Activated naive CD8-positive, alpha-beta T cell treated with anti-CD3 and anti-CD28 coated beads, Interleukin-2, amount 50 U/mL, for 24 hours (primary cell): ENCODE measurements at regions not wholly inside any gene's neighbourhood (a gene's known extent, or its start where the extent isn't known, plus 50 kb on each side); places are given as distances from the start of the nearest gene placed in this dataset.

Experiments
- ATAC-seq: fragments of 150-1000 bp; cut with Tn5 transposase; one replicate; pipeline ENCODE4 v1.10.0; 2021
- DNase-seq: peaks from one replicate; pipeline ENCODE4 v3.0.0; 2021
- H3K27ac Mint-ChIP-seq: one replicate; pipeline ENCODE4 v1.8.0; 2021; ENCODE audit warnings: mild to moderate bottlenecking, mixed read lengths
- H3K27me3 Mint-ChIP-seq: one replicate; pipeline ENCODE4 v1.8.0; 2021; ENCODE audit warnings: mixed read lengths
- H3K36me3 Mint-ChIP-seq: one replicate; pipeline ENCODE4 v1.8.0; 2021; ENCODE audit warnings: low read depth, mixed read lengths
- H3K4me1 Mint-ChIP-seq: one replicate; pipeline ENCODE4 v1.8.0; 2021; ENCODE audit warnings: mixed read lengths
- H3K4me3 Mint-ChIP-seq: one replicate; pipeline ENCODE4 v1.8.0; 2021; ENCODE audit warnings: mild to moderate bottlenecking, moderate library complexity, mixed read lengths
- H3K9me3 Mint-ChIP-seq: one replicate; pipeline ENCODE4 v1.8.0; 2021; ENCODE audit warnings: mixed read lengths

DNA sequence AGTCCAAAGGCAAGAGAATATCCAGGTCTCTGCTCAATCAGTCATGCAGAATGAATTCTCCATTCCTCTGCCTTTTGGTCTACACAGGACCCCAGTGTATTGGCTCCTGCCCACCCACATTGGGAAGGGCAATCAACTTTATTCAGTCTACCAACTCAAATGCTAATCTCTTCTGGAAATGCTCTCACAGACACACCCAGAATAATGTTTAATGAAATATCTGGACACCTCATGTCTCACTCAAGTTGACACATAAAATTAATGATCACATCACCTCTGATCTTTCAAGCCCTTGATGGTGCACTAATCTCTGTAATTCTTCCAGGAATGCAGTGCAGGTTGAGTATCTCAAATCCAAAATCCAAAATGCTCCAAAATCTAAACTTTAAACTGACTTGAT, 315.6 kb downstream of the HRH4 start:
- H3K4me3 Mint-ChIP-seq: no peak overlapping the region
- H3K9me3 Mint-ChIP-seq: no peaks in the 10 kb centered on the region
- ATAC-seq: no peak
- no peak overlapping the region for H3K27ac Mint-ChIP-seq
- no peak for DNase-seq
- H3K4me1 Mint-ChIP-seq: no peaks in the 10 kb centered on the region
- no peaks in the 10 kb centered on the region for H3K27me3 Mint-ChIP-seq
- H3K36me3 Mint-ChIP-seq: no peaks in the 10 kb centered on the region

DNA sequence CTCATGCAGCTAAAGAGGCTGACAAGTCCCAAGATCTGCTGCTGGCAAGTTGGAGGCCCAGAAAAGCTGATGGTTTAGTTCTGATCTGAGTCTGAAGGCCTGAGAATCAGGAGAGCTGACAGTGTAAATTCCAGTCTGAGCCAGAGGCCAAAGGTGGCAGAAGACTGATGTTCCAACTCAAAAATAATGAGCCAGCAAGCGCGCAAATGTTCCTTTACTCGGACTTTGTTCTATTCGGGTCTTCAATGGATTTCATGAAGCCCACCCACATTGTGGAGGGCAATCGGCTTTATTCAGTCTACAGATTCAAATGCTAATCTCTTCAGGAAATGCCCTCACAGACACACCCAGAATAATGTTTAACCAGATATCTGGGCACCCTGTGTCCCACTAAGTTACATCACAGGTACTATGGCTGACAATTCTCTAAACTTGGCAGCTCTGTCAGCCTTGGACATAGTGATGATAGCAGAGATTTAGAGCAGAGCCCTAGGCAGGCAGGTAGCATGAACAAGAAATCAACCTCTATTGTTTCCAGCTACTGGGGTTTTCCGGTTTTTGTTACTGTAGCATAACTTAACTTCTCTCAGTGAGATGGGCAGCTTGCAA, 318.5 kb downstream of the HRH4 start:
- no peaks in the 10 kb centered on the region for H3K36me3 Mint-ChIP-seq
- no peak overlapping the region for H3K4me3 Mint-ChIP-seq
- DNase-seq (no peak), ATAC-seq (no peak)
- H3K9me3 Mint-ChIP-seq: no peaks in the 10 kb centered on the region
- H3K27ac Mint-ChIP-seq: no peak overlapping the region
- H3K4me1 Mint-ChIP-seq: no peaks in the 10 kb centered on the region
- H3K27me3 Mint-ChIP-seq: no peaks in the 10 kb centered on the region

DNA sequence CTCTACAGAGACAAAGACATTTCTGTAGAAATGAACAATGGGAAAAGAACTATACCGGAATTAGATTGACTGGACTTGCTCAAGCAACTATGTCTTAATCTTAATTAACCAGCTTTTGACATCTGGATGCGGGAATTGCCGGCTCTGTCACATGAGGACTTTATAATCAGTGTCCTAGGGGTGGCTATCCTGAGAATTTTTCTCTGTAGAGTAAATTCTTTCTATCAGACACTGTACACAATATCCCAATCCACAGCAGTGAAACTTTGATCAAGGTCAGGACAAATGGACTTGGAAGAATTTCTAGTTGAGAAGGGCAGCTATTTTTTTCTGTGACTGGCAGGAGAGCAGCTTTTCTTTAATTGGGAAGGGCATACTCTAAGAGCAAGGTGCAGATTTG, 322.1 kb downstream of the HRH4 start:
- Mint-ChIP-seq H3K4me3 (no peak overlapping the region), H3K9me3 (no peaks in the 10 kb centered on the region), H3K36me3 (no peaks in the 10 kb centered on the region), H3K27ac (no peak overlapping the region), H3K27me3 (no peaks in the 10 kb centered on the region), H3K4me1 (no peaks in the 10 kb centered on the region)
- ATAC-seq (no peak), DNase-seq (no peak)

DNA sequence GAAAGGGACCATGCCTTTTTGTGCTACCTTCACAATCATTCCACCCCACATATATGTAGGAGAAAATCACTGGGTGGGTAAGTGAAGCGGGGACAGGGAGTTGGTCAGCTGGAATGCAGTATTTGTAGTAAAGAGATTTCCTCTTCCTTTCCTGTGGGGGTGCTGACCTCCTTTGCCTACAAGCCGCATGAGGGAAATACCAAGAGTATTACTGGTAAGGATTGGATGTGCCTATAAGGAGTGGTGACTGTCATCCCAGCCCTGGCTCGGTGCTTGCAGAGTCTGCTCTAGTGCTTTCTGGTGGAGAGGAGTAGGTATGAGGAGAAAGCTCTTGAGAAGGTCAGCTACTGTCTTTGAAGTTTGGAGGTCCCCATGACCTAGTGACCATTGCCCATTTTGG, 324.6 kb downstream of the HRH4 start:
- no peak overlapping the region for H3K4me3 Mint-ChIP-seq

DNA sequence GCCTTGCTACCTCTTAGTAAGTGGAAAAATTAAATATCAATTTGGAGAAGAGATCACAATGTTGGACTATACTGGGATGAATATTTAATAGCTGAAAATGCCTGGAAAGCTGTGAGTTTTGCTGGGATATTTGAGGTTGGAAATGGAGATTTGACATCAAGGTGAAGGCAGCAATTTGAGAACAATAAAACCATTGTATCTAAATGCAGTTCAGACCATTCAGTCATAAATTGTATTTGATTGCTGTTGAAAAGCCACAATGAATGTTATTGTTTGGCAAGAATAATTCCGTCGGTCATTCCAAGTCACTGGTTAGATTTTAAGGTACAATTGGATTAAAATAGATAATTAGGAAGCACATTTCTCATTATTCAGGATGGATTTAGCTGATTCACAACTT, 325.6 kb downstream of the HRH4 start:
- Mint-ChIP-seq H3K4me1 (no peaks in the 10 kb centered on the region), H3K4me3 (no peak overlapping the region), H3K36me3 (no peaks in the 10 kb centered on the region), H3K9me3 (peaks cover 7% of the 10 kb centered on the region), H3K27me3 (no peaks in the 10 kb centered on the region), H3K27ac (no peak overlapping the region)
- no peak for ATAC-seq
- DNase-seq: no peak

More for the DNA sequence above, 324.6 kb downstream of the HRH4 start:
- no peaks in the 10 kb centered on the region for H3K4me1 Mint-ChIP-seq
- DNase-seq (no peak), ATAC-seq (no peak)
- H3K36me3 Mint-ChIP-seq: no peaks in the 10 kb centered on the region
- peaks cover 7% of the 10 kb centered on the region for H3K9me3 Mint-ChIP-seq
- no peaks in the 10 kb centered on the region for H3K27me3 Mint-ChIP-seq
- no peak overlapping the region for H3K27ac Mint-ChIP-seq

DNA sequence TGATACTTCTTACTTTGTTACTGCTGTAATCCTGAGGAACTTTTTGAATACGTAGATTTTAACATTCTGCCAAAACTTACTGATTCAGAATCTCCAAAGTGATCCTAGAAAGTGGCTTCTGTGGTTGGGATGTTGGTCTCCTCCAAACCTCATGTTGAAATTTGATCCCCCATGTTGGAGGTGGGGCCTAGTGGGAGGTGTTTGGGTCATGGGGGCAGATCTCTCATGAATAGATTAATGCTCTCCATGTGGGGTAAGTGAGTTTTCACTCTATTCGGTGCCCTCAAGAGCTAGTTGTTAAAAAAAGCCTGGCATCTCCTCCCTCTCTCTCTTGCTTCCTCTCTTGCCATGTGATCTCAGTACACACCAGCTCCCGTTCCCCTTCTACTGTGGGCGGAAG, 329.9 kb downstream of the HRH4 start:
- Mint-ChIP-seq H3K36me3 (no peaks in the 10 kb centered on the region), H3K4me1 (no peaks in the 10 kb centered on the region), H3K27me3 (no peaks in the 10 kb centered on the region), H3K4me3 (no peak overlapping the region), H3K9me3 (peaks cover 7% of the 10 kb centered on the region), H3K27ac (no peak overlapping the region)
- ATAC-seq (no peak), DNase-seq (no peak)

DNA sequence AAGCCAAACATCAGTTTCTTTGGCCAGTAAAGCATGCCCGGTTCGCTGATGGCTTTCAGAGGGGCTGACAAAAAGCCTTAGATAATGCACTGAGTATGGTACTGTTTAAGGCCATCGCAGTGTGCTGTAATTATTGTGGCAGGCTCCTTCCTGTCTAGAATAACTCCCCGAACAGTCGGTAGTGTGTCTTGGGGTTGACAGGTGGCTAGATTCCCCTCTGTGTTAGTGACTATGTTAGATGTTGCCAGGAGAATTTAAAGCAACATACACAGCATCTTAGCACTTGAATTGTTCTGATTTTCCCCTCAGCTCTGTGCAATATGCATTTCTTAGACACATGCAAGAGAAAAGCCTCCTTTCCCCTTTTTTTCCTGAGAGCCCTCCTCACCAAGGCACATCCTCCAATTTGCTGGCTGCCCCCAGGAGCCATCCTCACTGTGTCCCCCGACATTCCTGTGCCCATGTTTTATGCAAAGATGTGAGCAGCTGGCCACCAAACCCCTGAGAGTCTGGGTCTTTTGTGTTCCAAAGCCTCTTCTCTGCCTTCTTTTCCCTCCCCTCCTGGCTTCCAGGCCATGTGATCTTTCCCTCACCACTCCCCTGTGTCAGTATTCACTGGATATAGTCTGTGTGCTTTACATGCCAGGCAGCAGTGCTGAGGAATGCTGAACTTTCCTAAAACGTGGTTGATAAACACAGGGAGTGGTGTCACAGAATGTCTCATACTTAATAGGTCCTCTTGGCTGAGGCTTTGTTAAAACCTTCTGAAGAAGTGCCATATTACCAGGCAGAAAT, 331.5 kb downstream of the HRH4 start:
- no peaks in the 10 kb centered on the region for H3K36me3 Mint-ChIP-seq
- DNase-seq (no peak), ATAC-seq (no peak)
- H3K4me1 Mint-ChIP-seq: no peaks in the 10 kb centered on the region
- peaks cover 7% of the 10 kb centered on the region for H3K9me3 Mint-ChIP-seq
- no peak overlapping the region for H3K27ac Mint-ChIP-seq
- H3K4me3 Mint-ChIP-seq: no peak overlapping the region
- no peaks in the 10 kb centered on the region for H3K27me3 Mint-ChIP-seq

DNA sequence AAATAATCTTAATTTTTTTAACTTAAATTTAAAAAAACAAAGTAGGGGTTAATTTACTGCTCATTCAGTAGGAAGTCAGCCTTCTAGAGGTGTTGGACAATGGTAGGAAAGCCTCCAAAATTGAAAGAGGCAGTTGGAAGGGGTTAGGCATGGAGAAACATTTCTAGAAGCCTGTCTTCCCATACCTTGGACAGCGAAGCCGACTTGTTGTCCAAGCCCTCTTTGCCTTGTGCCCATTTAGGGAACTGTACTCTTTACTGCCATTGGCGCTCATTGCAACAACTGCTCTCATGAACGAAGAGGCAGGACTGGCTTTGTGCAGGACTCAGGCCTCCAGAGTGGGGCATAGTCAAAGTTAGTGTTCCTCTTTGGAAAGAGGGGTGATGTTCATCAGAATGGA, 333.3 kb downstream of the HRH4 start:
- peaks cover 1% of the 10 kb centered on the region for H3K27me3 Mint-ChIP-seq
- DNase-seq: no peak
- no peaks in the 10 kb centered on the region for H3K4me1 Mint-ChIP-seq
- H3K36me3 Mint-ChIP-seq: no peaks in the 10 kb centered on the region
- no peak overlapping the region for H3K27ac Mint-ChIP-seq
- H3K9me3 Mint-ChIP-seq: peaks cover 2% of the 10 kb centered on the region
- H3K4me3 Mint-ChIP-seq: no peak overlapping the region
- ATAC-seq: no peak

DNA sequence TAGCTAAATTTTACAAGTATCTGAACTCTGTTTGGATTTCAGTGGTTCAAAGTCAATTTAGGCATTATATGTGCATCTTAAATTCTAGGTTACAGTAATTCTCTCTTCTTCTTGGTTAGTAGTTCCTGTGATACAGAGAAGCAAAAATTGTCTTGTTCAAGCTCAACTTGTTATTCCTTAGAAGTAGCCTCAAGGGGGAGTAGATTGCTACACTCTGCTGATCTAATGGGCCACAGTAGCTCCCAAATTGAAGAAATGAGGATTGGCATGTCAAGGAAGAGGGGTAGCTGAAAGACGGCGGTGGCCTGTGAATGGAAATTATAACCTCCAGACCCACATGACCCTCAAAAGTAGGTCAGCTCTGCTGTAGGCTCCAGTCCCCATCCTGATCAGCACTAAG, 334.7 kb downstream of the HRH4 start:
- Mint-ChIP-seq H3K27ac (no peak overlapping the region), H3K4me1 (no peaks in the 10 kb centered on the region), H3K27me3 (peaks cover 3% of the 10 kb centered on the region), H3K9me3 (no peaks in the 10 kb centered on the region), H3K36me3 (no peaks in the 10 kb centered on the region), H3K4me3 (no peak overlapping the region)
- ATAC-seq (no peak), DNase-seq (no peak)

DNA sequence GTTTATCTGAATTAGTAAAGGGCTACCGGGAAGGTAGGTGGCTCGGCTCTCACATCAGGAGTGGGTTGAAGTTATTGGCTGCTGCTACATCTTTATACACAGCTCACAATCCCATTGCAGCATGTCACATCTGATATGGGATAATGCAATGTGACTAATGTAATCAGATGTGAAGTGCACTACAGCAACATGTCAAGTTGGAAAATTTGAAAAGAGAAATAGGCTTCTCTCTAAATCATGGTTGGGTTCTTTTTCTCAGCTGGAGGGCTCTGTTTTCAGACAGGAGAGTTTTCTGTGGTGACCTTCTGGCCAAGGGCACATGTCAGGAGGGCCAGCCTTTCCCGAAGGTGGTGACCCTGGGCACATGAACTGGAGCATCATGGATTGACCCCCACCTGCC, 337.5 kb downstream of the HRH4 start:
- no peak for ATAC-seq

DNA sequence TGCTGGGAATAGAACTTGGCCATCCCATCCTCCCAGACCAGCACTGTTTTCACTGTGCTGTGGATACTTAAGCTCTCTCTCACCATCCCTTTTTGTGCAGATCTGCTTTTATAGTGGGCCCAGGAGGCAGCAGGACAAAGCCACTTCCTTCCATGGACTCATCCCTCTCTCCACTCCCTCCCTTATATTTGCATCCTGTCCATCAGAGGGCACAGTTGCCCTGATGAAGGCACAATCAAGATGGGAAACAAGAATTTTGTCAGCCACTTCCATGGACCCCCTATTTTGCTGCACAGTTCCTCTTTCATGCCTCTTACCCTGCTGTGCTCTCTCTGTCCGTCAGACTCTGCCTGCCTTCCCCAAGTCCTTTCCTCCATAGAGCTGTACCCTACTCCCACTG, 338.7 kb downstream of the HRH4 start:
- Mint-ChIP-seq H3K4me3 (no peak overlapping the region), H3K27me3 (peaks cover 7% of the 10 kb centered on the region), H3K36me3 (no peaks in the 10 kb centered on the region), H3K9me3 (no peaks in the 10 kb centered on the region), H3K27ac (no peak overlapping the region), H3K4me1 (no peaks in the 10 kb centered on the region)
- ATAC-seq (no peak), DNase-seq (no peak)

More for the DNA sequence above, 337.5 kb downstream of the HRH4 start:
- no peaks in the 10 kb centered on the region for H3K4me1 Mint-ChIP-seq
- H3K27ac Mint-ChIP-seq: no peak overlapping the region
- DNase-seq: no peak
- H3K4me3 Mint-ChIP-seq: no peak overlapping the region
- no peaks in the 10 kb centered on the region for H3K36me3 Mint-ChIP-seq
- peaks cover 7% of the 10 kb centered on the region for H3K27me3 Mint-ChIP-seq
- H3K9me3 Mint-ChIP-seq: no peaks in the 10 kb centered on the region

DNA sequence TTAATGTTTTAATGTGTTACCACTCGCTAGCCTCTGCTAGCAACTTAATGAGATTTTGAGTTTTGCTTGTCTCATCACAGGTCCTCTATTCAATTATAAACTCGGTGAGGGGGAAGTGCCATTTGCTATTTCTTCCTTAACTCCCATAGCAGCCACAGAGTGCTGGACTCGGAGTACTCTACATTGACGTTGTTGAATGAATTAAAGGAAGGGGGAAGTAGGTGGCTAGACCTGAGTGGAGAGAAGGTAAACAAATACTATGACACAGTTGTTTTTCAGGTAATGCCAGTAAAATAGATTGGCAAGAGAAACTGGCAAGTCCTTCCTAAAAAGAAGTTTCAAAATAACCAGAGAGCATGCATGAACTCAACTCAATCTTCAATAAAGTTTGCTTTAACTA, 339.3 kb downstream of the HRH4 start:
- Mint-ChIP-seq H3K27ac (no peak overlapping the region), H3K27me3 (peaks cover 7% of the 10 kb centered on the region), H3K4me1 (no peaks in the 10 kb centered on the region), H3K9me3 (no peaks in the 10 kb centered on the region), H3K4me3 (no peak overlapping the region), H3K36me3 (no peaks in the 10 kb centered on the region)
- no peak for ATAC-seq
- no peak for DNase-seq

DNA sequence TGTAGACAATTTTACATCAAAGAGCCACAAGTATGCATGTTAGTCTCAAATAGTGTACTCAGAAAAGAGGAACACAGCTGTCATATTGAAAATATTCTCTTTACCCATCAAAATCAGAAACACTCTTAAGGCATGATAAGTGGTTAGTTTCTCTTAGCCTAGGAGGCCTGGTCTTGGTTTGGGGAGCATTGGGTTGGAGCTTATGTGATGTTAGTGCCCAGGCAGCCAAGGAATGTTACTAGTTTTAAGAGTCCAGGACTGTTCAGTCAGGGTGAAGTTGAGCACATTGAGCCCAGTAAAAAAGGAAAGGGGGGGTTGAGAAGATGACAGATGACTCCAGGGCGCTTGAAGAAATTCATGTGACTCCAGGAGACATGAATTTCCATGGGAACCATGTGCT, 340.6 kb downstream of the HRH4 start:
- no peaks in the 10 kb centered on the region for H3K36me3 Mint-ChIP-seq
- DNase-seq: no peak
- H3K4me3 Mint-ChIP-seq: no peak overlapping the region
- H3K4me1 Mint-ChIP-seq: no peaks in the 10 kb centered on the region
- no peaks in the 10 kb centered on the region for H3K9me3 Mint-ChIP-seq
- no peak for ATAC-seq
- no peak overlapping the region for H3K27ac Mint-ChIP-seq
- peaks cover 7% of the 10 kb centered on the region for H3K27me3 Mint-ChIP-seq

DNA sequence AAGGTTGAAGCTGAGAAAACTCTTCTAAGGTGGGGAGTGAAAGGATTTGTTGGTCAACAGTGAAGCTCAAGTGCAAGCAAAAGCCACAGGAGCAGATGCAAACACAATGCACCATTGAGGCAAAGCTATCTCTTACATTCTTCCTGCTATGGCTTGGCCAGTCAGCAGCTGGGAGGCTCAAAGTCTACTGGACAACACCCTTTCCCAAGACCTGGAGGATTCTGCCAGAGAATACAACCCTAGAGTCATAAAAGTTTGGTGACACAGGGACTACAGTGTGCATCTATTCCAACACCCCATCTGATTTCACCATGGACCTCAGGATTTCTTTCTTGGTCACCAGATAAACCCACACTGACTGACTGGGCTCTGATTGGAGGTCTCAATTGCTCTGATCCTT, 342.0 kb downstream of the HRH4 start:
- H3K27ac Mint-ChIP-seq: no peak overlapping the region
- peaks cover 7% of the 10 kb centered on the region for H3K27me3 Mint-ChIP-seq
- DNase-seq: no peak
- no peak overlapping the region for H3K4me3 Mint-ChIP-seq
- no peaks in the 10 kb centered on the region for H3K4me1 Mint-ChIP-seq
- peaks cover under 1% of the 10 kb centered on the region for H3K9me3 Mint-ChIP-seq
- H3K36me3 Mint-ChIP-seq: no peaks in the 10 kb centered on the region
- no peak for ATAC-seq

DNA sequence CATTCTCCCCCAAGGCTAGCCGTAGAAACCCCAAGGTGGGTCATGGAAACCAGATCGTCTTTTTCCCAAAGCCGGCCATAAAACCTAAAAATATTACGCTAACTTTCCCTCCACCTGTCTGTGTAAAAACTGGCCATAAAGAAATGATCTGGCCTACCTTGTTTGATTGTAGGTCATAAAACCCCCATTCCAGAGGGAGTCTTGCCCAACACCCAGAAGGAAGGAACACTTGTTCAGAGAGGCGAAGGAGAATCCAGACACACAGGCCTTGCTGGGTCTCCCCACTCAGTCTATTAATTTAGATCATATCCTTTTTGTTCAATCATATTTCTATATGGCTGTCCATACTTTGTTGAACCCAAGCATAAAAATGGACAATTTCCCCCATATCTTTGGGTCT, 344.7 kb downstream of the HRH4 start:
- H3K4me3 Mint-ChIP-seq: no peak overlapping the region
- H3K4me1 Mint-ChIP-seq: no peaks in the 10 kb centered on the region
- no peaks in the 10 kb centered on the region for H3K36me3 Mint-ChIP-seq
- peaks cover 12% of the 10 kb centered on the region for H3K9me3 Mint-ChIP-seq
- H3K27ac Mint-ChIP-seq: no peak overlapping the region
- peaks cover 4% of the 10 kb centered on the region for H3K27me3 Mint-ChIP-seq
- ATAC-seq (no peak), DNase-seq (no peak)
